ENCODE measurements at regions not wholly inside any gene's neighbourhood (a gene's known extent, or its start where the extent isn't known, plus 50 kb on each side); places are given as distances from the start of the nearest gene placed in this dataset.
"Not testable (repeated sequence)": the region's sequence is repeated elsewhere in the genome, so short reads cannot be mapped to it uniquely, and the experiment has no call there.

DNA sequence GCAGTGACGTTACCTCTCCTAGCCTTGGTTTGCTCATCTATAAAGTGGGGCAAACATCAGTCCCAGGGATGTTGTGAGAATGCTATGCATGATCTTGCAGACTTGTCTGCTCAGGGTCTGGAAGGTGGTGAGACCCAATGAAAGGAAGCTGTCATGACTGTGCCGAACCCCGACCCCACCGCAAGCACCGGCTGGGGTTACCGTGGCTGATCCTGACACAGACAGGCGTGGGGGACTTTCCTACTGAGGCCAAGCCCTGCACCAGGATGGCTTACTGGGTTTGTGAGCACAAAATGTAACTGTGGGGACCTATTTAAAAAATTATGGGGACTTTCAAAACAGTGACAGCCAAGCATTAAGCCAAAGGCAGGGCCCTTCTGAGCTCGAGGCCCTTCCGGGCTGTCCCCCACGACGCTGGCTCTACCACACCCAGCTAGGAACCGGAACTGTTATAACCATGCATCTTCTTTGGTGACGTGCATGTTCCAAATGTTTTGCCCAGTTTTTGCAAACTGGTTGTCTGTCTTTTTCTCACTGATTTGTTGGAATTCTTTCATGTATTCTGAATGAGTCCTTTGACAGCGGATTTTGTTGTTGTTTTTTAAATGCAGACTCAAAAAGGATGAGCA is 76.6 kb upstream of the PMEPA1 start:
- DNase-seq (ENCODE audit: low read depth): no peak

DNA sequence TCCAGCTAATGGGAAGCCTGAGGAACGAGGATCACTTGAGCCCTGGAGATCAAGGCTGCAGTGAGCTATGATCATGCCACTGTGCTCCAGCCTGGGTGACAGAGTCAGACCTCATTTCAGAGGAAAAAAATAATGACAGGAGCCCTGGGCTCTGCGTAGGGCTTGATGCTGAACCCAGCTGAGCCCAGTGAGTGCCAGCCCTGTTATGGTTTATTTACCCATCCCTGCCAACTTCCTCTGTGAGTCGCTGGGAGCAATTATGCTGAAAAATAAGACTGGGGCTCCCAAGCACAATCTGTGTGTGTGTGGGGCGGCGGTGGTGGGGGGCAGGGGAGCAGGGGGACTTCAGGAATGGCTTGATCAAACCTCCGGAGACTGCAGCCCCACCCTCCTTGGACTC is 75.9 kb upstream of the PMEPA1 start:
- DNase-seq (ENCODE audit: low read depth): no peak

DNA sequence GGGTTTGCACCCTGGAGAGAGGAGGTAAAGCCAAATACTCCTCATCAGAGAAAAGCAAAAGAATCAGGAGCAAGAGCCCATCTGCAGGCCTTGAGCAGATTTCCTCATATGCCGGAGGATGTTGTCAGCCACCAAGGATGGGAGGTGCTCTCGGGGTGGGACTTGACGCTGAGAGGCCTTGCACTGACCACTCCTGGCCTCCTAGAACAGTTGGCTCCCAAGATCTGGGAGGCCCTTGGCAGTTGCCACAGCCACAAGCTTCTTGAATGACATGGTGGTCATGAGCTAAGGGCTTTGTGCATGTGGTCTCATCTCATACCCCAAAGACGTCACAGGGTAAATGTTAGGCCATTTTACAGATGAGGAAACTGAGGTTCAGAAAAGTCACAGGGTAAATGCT is 75.2 kb upstream of the PMEPA1 start:
- no peak for DNase-seq (ENCODE audit: low read depth)

DNA sequence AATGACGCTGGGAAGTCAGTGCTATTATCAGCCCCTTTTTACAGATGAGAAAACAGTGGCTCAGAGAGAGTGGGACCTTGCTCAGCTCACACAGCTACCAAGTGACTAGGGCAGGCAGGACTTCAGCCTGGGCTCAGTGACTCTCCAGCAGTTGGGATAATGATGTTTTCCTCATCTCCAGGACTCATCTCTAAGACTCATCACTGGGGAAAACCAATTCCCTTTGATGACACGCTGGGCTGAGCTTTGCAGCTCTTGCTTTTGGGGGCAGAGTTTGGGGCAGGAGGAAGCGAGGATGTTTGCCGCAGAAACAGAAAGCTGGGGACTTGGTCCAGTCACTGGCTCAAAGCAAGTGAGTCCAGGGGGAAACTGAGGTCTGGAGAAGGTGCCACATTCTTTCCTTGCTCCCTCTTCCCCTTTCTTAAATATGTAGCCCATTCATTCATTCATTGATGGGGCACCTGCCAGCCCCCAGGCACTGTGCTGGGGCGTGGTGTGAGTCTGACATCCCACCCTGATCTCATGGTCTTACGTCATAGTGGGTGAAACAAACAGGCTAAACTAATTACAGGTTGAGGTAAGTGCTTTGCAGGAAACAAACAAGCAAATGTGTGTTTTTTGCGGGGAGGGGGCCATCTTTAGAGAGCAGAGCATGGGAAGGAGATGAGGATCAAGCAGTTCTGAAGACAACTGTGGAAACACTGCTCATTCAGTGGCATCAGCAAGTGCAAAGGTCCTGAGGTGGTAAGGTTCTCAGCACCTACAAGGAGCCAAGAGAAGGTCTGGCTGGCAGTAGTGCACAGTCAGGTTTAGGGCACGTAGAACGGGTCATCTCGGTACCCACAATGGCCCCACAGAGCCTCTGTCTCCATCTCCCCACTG is 74.4 kb upstream of the PMEPA1 start:
- DNase-seq (ENCODE audit: low read depth): no peak

DNA sequence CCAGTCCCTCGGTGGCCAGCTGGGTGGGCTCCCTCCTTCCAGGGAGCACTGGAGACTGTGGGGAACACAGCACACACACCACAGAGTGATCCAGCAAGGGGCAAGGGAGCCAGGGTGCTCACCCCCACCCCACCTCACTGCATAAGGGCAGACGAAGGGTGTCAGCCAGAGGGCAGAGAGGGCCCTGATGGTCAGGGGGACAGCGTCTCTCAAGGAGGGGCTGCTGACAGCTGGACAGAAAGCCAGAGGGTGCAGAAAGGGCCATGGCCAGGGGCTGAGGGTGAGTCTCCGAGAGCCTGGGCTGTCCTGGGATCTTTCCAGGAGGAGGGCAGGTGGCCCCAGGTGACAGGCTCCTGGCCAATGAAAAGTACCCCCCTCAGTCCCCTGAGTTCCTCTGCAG is 73.4 kb upstream of the PMEPA1 start:
- DNase-seq (ENCODE audit: low read depth): no peak

DNA sequence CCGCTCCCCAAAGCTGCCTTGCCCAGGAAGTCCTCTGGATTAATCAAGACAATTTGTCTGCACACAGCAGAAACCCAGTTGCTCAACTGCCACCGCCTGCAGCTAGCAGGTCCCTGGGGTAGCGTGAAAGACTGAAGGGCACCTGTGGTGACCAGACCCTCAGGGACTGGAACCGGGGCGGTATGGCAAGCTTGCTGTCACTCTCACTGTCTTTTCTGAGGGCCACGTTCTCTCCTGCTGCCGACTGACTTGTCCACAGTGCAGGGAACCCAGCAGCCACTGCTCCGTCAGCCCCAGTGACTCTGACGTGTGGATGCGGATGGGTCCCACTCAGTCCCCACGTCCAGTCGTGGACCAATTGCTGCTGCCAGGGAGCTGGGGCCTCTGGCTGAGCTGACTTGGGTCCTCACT is 72.8 kb upstream of the PMEPA1 start:
- no peak for DNase-seq (ENCODE audit: low read depth)

DNA sequence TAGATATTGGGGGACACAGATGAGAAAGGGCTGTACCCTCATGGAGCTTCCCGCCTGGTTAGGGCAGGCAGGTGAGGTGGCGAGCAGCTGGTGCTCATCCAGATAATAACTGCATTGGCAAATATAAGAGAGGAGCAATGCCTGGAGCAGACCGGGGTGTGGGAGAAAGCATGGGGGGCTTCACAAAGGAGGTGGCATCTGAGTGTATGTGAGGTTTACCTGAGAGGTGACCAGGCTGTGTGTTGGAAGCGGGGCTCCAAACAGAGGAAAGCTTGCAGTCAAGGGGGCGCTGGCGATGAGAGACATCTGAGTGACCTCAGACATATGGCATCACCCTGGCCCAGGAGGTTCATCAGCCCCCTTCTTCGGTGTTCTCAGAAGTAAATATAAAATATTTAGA is 72.1 kb upstream of the PMEPA1 start:
- DNase-seq (ENCODE audit: low read depth): no peak

DNA sequence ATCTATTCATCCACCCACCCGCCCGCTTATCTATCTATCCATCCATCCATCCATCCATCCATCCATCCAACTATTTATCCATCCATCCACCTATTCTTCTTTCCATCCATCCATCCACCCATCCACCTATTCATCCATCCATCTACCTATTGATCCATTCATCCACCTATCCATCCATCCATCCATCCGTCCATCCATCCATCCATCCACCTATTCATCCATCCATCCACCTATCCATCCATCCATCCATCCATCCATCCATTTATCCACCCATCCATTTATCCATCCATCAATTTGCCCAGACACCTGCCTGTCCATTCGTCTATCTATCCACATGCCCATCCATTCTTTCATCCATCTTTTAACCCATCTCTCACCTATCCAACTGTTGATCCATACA is 71.1 kb upstream of the PMEPA1 start:
- no peak for DNase-seq (ENCODE audit: low read depth)

DNA sequence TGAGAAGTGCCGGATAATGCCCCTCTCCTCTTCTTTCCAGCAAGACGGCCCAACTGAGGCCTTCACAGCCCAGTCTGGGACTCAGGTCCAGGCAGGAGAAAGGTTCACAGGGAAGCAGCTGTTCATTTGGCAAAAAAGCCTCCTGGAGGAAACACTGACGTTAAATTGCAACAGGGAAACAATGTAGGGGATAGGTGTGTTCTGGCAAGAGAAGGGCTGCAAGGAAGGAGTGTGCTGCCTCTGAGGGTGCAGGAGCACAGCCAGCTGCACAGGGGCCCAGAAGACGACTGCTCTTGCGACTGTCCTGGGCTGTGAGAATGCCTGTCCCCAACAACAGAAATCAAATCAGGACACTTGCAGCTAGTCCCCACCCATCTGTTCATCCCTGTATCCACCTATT is 70.6 kb upstream of the PMEPA1 start:
- DNase-seq (ENCODE audit: low read depth): no peak

DNA sequence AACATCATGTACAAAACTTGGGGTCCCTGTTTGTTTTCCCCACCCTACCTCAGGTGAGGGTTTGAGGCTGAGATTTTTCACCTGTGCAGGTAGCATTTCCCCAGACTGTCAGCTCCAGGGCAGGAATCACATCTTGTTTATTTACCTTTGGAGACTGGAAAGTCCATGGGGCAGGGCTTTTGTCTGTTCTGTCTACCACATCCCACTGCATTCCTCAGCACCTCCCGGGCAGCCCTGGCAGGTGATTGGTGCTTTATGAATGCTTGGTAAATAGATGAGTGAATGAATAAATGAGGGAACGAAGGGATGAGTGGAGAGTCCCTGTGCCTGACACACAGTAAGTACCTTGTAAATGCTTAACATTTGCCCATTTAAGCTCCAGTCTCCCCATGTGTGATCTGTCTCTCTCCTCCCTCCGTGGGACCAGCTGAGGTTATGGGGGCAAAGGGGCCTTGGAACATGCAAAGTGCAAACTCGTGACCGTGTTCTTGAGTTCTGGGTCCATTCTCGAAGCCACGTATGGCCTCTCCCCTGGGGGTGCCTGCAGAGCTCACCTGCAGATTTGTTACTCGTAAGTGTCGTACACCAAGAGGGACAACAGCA is 69.7 kb upstream of the PMEPA1 start:
- DNase-seq (ENCODE audit: low read depth): no peak

DNA sequence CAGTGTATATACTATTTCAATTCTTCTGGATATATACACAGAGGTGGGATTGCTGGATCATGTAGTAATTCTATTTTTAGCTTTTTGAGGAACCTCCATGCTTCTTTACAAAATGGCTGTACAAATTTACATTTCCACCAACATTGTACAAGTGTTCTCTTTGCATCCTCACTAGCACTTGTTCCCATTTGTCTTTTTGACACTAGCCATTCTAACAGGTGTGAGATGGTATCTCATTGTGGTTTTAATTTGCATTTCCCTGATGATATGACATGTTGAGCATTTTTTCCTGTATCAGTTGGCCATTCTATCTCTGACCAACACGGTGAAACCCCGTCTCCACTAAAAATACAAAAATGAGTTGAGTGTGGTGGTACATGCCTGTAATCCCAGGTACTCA is 68.1 kb upstream of the PMEPA1 start:
- DNase-seq (ENCODE audit: low read depth): no peak

DNA sequence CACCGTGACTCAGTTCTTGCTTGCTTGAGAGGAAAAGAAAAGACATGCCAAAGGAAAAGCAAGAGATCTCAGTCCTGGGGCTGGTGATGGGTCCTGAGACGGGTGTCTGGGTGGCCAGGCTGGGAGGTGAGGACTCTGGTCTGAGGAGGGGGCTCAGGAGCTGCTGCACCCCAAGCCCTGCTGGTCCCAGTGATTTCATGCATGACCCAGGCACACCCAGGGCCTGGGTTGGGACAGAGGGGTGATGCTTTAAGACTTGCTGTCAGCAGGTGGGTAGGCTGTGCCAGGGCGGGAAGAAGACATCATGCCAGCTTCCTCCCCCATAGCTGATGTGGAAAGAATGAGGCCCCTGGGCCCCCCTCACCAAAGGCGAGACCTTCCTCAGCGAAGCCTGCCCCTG is 65.1 kb upstream of the PMEPA1 start:
- DNase-seq (ENCODE audit: low read depth): no peak

DNA sequence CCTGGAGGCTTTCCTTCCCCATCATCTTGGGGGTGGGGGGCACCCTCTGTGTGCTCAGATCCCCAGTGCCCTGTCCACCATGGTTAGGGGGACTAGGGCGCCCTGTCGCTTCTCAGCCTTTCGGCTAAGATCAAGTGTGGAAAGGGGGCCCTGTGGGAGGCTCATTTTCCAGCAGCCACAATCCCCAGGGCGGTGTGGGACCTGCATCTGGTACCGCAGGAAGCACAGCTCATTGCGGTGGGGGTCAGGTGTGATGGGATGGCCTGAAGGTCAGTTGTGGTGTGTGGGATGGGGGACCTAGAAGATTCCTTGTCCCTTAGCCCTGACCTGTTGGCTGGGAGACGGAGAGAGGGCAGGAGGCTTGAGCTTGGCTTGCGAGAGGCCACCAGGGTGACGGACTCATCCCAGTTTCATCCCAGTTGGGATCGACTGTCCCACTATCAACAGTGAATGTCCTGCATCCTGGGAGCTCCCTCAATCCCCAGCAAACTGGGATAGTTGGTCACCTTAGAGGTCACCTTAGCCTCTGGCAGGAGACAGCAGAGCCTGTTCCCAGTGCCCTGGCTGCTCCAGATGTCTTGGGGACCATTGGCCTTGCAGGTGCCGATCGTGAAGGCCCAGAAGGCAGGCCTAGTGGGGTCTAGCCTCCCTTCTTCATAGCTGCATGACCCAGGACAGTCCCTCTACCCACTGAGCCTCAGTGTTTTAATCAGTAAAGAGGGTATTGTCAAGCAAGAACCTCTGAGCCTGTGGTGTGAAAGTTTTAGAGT is 64.5 kb upstream of the PMEPA1 start:
- DNase-seq (ENCODE audit: low read depth): no peak

DNA sequence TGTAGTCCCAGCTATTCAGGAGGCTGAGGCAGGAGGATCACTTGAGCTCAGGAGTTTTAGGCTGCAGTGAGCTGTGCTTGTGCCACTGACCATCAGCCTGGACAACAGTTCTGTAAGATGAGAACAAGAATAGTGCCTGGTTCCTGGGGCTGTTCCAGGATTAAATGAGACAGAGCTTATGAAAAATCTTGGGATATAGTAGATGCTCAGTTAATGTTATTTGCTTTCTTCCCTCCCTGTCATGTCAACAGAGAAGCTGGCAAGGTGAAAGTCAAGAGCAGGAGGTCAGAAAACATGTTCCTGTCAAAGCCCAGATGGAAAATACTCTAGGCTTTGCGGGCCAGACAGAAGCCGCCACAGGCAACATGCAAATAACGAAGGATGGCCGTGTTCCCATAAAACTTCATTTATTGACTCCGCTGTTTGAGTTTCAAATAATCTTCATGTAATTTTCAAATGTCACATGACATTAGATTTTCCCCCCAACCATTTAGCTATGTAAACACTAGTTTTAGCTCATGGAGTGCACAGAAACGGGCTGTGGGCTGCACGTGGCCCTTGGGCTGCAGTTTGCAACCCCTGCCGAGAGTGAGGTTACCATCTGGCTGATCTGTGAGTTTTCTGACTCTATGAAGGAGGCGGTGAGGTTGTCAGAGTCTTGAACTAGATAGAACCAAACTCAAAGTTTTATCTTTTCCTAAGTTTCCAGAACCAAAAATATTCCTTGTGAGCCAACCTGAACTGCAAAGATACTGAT is 63.4 kb upstream of the PMEPA1 start:
- no peak for DNase-seq (ENCODE audit: low read depth)

DNA sequence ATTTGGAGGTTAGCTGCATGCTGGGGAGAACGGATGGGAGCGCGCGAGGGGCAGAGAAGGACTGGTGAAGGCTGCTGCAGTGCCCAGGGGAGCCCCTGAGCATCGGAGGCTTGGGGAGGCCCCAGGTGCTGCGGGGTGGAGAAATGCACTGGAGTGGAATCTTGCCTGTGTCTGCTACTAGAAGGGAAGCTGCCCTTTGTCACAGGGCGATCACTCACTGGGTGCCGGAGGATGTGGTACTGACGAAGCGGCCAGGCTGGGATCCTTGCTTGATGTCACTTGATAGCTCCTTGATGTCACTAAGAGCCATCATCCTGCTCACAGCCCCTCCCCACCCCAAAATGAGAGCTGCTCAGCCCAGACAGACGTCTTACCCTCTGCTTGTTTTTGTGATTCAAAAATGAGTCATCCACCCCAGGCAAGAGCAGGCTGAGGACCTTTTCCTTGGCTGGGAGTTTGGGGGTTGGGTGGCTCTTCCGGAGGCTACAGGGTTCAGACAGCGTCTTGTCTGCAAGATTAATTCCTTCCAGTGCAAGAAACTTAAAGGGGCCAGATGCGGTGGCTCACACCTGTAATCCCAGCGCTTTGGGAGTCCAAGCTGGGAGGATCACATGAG is 62.6 kb upstream of the PMEPA1 start:
- peak; percentile 23 for DNase-seq (ENCODE audit: low read depth)

DNA sequence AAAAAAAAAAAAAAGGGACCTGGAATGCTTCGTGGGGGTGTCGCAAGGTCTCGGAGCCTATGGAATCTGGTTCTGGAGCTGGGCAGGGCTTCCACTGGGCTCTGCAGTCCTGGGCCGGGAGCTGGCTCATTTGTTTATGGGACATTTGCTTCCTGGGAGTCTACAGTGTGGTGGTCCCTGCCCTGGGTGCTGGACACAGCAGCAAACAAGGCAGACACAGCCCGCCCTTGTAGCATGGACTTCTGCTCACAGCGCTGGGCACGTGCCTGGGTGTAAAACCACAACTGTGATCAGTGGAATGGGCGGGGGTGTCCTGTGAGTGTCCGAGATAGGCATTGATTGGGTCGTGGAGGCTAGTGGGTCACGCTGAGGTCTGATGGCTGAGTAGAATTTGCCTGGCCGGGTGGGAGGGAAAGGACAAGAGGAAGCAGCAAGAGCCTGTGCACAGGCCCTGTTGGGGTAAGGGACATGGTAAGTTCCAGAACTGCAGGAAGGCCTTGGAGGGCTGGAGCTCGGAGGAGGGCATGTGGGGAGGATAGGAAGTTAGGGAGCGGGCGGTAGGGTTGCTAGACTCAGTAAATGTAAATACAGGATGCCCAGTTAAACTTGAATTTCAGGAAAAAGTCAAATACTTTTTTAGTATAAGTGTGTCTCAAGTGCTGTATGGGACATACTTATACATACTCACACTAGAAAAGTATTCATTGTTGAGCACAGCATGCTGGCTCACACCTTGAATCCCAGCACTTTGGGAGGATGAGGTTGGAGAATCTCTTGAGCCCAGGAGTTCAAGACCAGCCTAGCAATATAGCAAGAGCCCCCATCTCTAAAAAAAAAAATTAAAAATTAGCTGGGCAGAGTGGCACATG is 61.3 kb upstream of the PMEPA1 start:
- no peak for DNase-seq (ENCODE audit: low read depth)

DNA sequence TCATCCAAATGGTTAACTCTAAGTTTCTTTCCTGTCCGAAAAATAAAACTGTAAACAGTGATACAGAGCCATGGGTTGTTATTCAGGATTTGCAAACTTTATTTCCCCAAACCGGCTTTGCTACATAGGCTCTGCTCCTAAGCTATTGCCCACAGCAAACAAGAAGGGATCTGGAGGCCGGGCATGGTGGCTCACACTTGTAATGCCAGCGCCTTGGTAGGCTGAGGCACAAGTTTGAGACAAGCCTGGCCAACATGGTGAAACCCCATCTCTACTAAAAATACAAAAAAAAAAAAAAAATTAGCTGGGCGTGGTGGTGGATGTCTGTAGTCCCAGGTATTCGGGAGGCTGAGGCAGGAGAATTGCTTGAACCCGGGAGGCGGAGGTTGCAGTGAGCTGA is 60.6 kb upstream of the PMEPA1 start:
- not testable (repeated sequence) for DNase-seq (ENCODE audit: low read depth)

DNA sequence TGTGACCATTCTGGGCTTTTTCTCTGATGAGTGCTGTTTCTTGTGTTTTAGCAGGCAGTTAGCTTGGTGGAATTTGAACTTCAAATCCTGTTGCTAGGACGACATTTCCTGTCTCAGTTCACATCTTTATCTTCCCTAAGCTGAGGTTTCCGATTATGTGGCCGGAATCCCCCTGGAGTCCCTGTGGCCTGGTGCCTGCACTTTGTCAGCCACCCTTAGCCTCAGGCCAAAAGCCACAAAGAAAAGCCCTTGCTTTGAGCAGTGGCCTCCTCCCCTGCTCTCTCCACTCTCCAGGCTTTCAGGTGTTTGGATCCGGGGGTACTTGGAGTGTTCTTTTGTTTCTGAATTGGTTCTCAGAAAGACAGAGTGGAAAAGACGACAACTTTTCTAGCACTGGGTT is 59.9 kb upstream of the PMEPA1 start:
- DNase-seq (ENCODE audit: low read depth): no peak

DNA sequence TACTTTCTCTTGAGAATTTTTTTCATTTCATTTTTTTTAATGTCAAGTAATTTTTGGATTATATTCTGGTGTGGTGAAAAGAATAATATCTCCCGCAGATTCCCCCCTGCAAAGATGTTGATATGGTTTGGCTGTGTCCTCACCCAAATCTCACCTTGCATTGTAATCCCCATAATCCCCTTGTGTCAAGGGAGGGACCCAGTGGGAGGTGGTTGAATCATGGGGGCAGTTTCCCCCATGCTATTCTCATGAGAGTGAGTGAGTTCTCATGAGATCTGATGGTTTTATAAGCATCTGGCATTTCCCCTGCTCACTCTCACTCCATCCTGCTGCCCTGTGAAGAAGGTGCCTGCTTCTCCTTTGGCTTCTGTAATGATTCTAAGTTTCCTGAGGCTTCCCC is 58.7 kb upstream of the PMEPA1 start:
- DNase-seq (ENCODE audit: low read depth): no peak

DNA sequence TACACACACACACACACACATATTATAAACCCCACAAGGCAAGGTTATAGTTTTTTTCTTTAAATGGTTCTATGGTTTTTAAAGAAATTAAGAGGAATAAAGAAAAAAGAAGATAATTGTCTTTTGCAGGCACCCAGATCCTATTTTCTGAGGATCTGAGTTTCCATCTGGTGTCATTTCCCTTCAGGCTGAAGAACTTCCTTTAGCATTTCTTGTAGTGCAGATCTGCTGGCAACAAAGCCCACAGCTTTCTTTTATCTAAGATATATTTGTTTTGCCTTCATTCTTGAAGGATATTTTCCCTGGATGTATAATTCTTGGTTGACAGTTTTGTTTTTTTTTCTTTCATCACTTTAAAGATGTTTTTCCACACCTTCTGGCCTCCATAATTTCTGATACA is 57.6 kb upstream of the PMEPA1 start:
- DNase-seq (ENCODE audit: low read depth): no peak

DNA sequence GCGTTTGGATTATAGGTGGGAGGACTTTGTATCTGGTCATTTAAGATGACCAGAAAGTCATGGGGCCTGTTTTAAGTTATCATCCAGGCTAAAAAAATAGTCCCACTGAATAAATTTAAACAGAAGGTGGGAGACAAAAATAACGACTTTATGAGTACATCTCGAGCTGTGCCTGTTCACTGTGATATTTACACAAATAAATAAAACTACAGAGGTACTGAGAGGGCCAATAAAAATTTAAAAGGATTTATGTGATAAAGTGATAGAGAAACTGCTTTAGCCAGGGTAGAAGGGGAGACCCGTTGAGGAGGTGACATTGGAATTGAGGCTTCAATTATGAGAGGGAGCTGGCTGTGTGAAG is 53.4 kb upstream of the PMEPA1 start:
- no peak for DNase-seq (ENCODE audit: low read depth)
